DOHH2 (cell line): ENCODE measurements at regions not wholly inside any gene's neighbourhood (a gene's known extent, or its start where the extent isn't known, plus 50 kb on each side); places are given as distances from the start of the nearest gene placed in this dataset.

Experiments
- H3F3A ChIP-seq: fragments of 200-600 bp; sonication (generic), shearing (Covaris generic); 2 replicates; pipeline ENCODE4 v1.6.0; 2016; ENCODE audit warnings: antibody characterized with exemption, mild to moderate bottlenecking; ENCODE audit not compliant: control insufficient read depth, insufficient read depth
- H3K27ac ChIP-seq: fragments of 200-600 bp; sonication (generic); 2 replicates; pipeline ENCODE4 v1.5.1; 2014; ENCODE audit warnings: low read depth, mild to moderate bottlenecking, low read length, moderate library complexity
- H3K27me3 ChIP-seq: fragments of 200-600 bp; sonication (generic); 2 replicates; pipeline ENCODE4 v1.6.1; 2014; ENCODE audit warnings: mild to moderate bottlenecking, low read length, mixed read lengths; ENCODE audit not compliant: control insufficient read depth
- H3K36me3 ChIP-seq: fragments of 200-600 bp; sonication (generic); 2 replicates; pipeline ENCODE4 v1.6.1; 2014; ENCODE audit warnings: mild to moderate bottlenecking, low read length, moderate library complexity, mixed read lengths; ENCODE audit not compliant: control insufficient read depth
- H3K4me1 ChIP-seq: fragments of 200-600 bp; sonication (generic); 2 replicates; pipeline ENCODE4 v1.6.1; 2014; ENCODE audit warnings: mild to moderate bottlenecking, low read length, mixed read lengths; ENCODE audit not compliant: control insufficient read depth
- H3K4me2 ChIP-seq: fragments of 200-600 bp; sonication (generic); 2 replicates; pipeline ENCODE4 v1.6.0; 2014; ENCODE audit warnings: mild to moderate bottlenecking, low read length, moderate library complexity
- H3K4me3 ChIP-seq: fragments of 200-600 bp; sonication (generic); 2 replicates; pipeline ENCODE4 v1.5.1; 2014; ENCODE audit warnings: mild to moderate bottlenecking, low read length, mixed read lengths
- H3K79me2 ChIP-seq: fragments of 200-600 bp; sonication (generic); 2 replicates; pipeline ENCODE4 v1.6.1; 2014; ENCODE audit warnings: mild to moderate bottlenecking, low read length, mixed read lengths; ENCODE audit not compliant: control insufficient read depth
- H3K9me2 ChIP-seq: fragments of 200-600 bp; sonication (generic); replicated peaks from 2 replicates; pipeline ENCODE4 v1.6.1; 2014; ENCODE audit warnings: mild to moderate bottlenecking, low read length, mixed read lengths; ENCODE audit not compliant: control insufficient read depth
- H3K9me3 ChIP-seq: fragments of 200-600 bp; sonication (generic); 2 replicates; pipeline ENCODE4 v1.6.1; 2014; ENCODE audit warnings: antibody characterized with exemption, low read length, mixed read lengths; ENCODE audit not compliant: control insufficient read depth, insufficient read depth
- H4K20me1 ChIP-seq: fragments of 200-600 bp; sonication (generic); 2 replicates; pipeline ENCODE4 v1.6.0; 2014; ENCODE audit warnings: low read depth, mild to moderate bottlenecking, antibody characterized with exemption, low read length, moderate library complexity; ENCODE audit not compliant: control insufficient read depth, insufficient read depth
- EZH2phosphoT487 ChIP-seq: fragments of 200-600 bp; sonication (generic); IDR thresholded peaks from 2 replicates; pipeline ENCODE4 v1.6.1; 2017; ENCODE audit warnings: borderline replicate concordance, mild to moderate bottlenecking, antibody characterized with exemption, low read length, moderate library complexity, mixed read lengths
- TF ChIP-seq, protein P1 (sequence below): fragments of 200-600 bp; sonication (generic); IDR thresholded peaks from one replicate; pipeline ENCODE4 v1.5.1; 2014; ENCODE audit warnings: antibody characterized with exemption, mild to moderate bottlenecking, low read depth, low read length; ENCODE audit not compliant: poor library complexity, severe bottlenecking

DNA sequence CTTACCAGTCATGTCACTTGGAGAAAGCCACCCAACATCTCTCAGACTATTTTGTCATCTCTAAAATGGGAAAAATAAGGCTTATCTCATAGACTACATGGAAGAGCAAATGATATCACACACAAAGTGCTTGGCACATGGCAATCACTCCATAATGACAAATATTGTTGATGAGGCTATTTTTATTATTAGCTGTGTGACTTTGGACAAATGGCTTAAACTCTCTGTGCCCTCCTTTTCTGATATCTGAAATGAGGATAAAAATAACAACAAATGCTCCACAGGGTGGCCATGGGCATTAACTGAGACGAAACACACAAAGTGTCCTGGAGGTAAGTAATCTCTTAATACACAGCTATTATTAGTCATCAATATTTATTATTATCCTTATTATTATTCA, 125.5 kb upstream of the HAND1 start:
- no peak overlapping the region for H3K4me3 ChIP-seq
- H3K4me1 ChIP-seq = no peaks in the 10 kb centered on the region
- H4K20me1 ChIP-seq = no peaks in the 10 kb centered on the region
- no peak overlapping the region for H3K4me2 ChIP-seq
- H3K9me3 ChIP-seq = no peaks in the 10 kb centered on the region
- no peaks in the 10 kb centered on the region for H3K9me2 ChIP-seq
- H3K36me3 ChIP-seq = no peaks in the 10 kb centered on the region
- peaks cover 16% of the 10 kb centered on the region for H3K27me3 ChIP-seq
- no peaks in the 10 kb centered on the region for H3F3A ChIP-seq
- H3K27ac ChIP-seq = no peak overlapping the region
- no peak for TF ChIP-seq EZH2phosphoT487
- TF ChIP-seq, protein P1, sequence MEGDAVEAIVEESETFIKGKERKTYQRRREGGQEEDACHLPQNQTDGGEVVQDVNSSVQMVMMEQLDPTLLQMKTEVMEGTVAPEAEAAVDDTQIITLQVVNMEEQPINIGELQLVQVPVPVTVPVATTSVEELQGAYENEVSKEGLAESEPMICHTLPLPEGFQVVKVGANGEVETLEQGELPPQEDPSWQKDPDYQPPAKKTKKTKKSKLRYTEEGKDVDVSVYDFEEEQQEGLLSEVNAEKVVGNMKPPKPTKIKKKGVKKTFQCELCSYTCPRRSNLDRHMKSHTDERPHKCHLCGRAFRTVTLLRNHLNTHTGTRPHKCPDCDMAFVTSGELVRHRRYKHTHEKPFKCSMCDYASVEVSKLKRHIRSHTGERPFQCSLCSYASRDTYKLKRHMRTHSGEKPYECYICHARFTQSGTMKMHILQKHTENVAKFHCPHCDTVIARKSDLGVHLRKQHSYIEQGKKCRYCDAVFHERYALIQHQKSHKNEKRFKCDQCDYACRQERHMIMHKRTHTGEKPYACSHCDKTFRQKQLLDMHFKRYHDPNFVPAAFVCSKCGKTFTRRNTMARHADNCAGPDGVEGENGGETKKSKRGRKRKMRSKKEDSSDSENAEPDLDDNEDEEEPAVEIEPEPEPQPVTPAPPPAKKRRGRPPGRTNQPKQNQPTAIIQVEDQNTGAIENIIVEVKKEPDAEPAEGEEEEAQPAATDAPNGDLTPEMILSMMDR = no peak
- H3K79me2 ChIP-seq = no peaks in the 10 kb centered on the region

DNA sequence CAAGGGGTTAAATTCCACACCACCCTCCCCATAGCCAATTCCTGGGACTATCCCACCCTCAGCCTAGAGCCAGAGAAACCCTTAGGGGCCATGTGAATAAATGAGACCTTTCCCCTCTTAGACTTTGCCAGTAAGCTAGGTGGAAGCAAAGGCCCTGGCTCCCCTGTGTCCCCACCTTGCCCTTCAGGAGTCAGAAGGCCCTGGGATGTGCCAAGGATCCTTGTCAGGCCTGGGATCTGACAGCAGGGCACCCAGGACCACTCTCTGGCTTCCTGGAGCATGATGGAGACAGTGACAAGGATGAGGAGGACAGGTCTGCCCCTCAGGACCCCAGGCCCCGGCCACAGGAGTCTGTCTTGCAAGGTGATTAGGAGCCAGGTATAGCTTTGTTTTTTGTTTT, 125.0 kb upstream of the HAND1 start:
- Histone ChIP-seq H3K27me3 (peaks cover 18% of the 10 kb centered on the region), H4K20me1 (no peaks in the 10 kb centered on the region), H3K27ac (no peak overlapping the region), H3K4me1 (no peaks in the 10 kb centered on the region), H3F3A (no peaks in the 10 kb centered on the region), H3K4me2 (no peak overlapping the region), H3K36me3 (no peaks in the 10 kb centered on the region), H3K9me2 (no peaks in the 10 kb centered on the region), H3K4me3 (no peak overlapping the region), H3K79me2 (no peaks in the 10 kb centered on the region), H3K9me3 (no peaks in the 10 kb centered on the region)
- TF ChIP-seq, protein P1 = no peak
- no peak for TF ChIP-seq EZH2phosphoT487

DNA sequence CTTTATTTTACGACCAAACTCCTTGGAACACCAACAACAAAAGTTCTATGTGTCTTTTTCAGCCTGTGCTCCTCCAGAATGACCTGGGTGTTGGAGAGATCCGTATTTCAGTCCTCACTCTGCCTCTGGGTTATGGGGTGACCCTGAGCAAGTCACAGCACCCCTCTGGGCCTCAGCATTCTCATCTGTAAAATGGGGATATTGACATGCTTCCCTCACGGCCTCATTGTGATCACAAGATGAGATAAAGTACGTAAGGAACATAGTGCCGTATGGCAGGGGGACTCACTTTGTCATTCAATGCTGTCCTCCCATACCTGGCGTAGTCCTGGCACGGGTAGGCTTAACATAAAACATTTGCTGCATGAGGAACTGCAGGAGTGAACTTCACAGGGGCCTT, 123.0 kb upstream of the HAND1 start:
- H3K79me2 ChIP-seq = no peaks in the 10 kb centered on the region

More for the DNA sequence above, 123.0 kb upstream of the HAND1 start:
- H3K27me3 ChIP-seq = peaks cover 18% of the 10 kb centered on the region
- no peaks in the 10 kb centered on the region for H3K9me3 ChIP-seq
- TF ChIP-seq, protein P1 = no peak
- no peak for TF ChIP-seq EZH2phosphoT487
- H3F3A ChIP-seq = no peaks in the 10 kb centered on the region
- H3K27ac ChIP-seq = no peak overlapping the region
- H3K4me2 ChIP-seq = no peak overlapping the region
- no peaks in the 10 kb centered on the region for H4K20me1 ChIP-seq
- no peaks in the 10 kb centered on the region for H3K4me1 ChIP-seq
- no peaks in the 10 kb centered on the region for H3K36me3 ChIP-seq
- H3K9me2 ChIP-seq = no peaks in the 10 kb centered on the region
- no peak overlapping the region for H3K4me3 ChIP-seq
